Suppressor macrophage treated with lipopolysaccharide for 1 hour (primary cell): ENCODE measurements at regions not wholly inside any gene's neighbourhood (a gene's known extent, or its start where the extent isn't known, plus 50 kb on each side); places are given as distances from the start of the nearest gene placed in this dataset.
"Not testable (repeated sequence)": the region's sequence is repeated elsewhere in the genome, so short reads cannot be mapped to it uniquely, and the experiment has no call there.

ENCODE experiments used
- DNase-seq, 3 donors: peaks; one replicate each; pipeline ENCODE4 v3.0.0-alpha.2; 2020 to 2022

DNA sequence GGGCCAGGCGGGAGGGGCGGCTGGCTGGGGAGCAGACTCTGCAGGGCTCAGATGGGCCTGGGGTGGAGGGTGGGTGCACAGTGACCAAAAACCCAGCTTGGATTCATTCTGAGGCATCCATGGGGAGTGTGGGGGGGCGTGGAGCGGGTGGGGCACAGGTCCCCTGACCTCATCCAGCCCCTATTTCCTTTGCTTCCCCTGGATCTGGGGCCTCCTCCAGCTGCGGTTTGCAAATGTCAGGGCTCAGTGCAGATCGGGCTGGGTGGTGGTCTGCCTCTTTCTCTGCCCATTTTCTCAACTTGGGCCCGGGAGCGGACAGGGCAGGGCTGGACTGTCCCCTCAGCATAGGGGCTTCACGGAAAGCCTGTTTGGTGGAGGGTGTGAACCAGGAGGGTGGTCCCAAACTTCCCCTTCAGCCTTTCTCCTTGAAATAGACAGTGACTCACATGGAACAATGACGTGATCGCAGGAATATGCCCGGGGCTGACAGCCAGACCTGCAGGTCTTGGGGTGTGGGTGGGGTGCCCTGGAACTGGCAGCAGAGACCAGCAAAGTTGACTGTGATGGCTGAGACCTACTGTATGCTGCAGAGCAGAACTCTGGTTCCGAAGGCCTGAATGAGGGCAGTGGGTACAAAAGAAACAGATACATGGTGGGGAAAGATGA lies 72.9 kb upstream of the PODXL start:
- DNase-seq = no peak

DNA sequence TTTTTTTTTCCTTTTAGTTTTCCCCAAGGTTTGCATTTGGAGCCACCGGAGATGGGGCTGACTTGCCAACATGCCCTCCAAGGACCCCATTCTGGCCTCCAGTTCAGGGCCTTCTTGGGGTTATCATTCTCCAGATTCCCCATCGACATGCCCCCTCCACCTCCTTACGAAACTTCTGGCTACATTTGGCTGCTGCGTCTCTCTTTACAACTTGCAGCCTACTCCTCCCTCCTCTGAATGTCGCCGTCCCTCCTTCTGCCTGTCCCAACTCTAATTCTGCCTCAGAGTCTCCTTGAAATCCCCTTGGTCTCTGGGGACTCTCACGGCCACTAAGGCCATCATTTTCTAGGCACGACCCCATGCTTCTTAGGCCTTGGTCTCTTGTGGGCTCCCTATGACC lies 72.2 kb upstream of the PODXL start:
- DNase-seq = no peak

DNA sequence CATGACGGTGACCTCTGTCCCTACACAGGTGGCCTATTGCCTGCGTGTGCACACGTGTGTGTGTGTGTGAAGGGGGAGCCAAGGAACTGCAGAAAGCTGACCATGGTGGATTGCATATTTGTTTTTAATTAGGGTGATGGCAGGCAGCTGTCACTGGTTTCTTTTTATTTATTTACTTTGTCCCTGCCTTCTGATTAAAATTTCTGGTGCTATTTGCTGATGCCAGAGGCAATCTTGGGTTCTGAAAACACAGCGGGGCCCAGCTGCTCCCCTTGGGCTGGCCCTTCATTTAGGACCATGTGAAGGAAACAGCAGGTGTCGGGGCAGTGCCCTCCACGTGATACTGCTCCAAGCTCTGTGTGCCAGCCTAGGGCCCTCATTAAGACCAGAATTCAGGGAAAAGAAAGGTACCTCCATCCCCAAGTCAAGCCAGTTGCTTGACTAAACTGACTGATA lies 71.3 kb upstream of the PODXL start:
- no peak for DNase-seq

DNA sequence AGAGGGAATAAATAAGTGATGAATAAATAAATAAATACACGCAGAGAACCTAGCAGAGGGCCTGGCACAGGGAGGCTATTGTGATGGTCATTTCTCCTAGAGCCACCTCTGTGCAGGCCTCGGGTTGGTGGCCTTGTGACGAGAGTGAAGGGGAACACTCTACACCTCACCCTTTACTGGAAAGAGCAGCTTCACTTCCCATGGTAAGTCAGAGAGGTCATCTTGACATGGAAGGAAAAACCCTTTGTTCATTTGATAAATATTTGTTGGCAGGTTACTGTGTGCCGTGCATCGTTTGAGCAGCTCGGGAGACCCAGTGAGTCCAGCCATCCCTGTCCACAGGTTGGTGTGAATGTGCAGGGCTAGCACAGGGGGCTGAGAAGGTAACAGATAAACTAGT lies 70.2 kb upstream of the PODXL start:
- DNase-seq = no peak

DNA sequence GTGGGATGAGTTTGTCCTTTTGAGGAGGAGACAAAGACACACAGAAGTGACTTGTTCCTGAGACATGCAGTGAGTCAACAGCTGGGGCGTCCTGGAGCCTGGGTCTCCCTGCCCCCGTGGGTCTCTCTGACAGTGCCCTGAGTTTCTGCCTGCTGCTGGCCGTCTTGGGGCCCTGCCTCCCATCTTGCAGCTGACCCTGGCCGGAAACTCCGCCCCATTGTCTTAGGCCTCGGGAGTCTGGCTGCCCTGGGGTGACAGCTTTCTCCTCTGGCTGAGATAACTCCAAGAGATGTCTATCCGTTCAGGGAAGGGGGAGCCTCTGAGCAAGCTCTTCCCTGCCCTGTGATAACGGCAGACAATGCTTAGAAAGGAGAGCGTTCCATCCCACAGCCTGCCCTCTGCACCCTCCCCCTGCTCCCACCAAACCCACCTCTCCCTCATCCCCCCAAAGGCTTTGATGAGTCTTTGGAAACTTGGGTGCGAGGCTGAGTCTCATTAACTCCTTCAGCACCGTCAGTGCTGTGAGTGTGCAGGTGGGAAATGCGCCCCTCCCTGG lies 69.5 kb upstream of the PODXL start:
- DNase-seq = peak in 2 of 3 donors; percentile 4 to 22

DNA sequence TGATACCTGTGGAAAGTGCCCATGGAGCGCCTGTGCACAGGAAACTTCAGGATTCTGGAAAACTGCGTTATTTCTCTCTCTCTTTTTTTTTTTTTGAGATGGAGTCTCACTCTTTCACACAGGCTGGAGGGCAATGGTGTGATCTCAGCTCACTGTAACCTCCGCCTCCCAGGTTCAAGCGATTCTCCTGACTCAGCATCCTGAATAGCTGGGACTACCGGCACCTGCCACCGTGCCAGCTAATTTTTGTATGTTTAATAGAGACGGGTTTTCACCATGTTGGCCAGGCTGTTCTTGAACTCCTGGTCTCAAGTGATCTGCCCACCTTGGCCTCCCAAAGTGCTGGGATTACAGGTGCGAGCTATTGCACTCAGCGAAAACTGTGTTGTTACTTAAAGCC lies 68.9 kb upstream of the PODXL start:
- not testable (repeated sequence) for DNase-seq

DNA sequence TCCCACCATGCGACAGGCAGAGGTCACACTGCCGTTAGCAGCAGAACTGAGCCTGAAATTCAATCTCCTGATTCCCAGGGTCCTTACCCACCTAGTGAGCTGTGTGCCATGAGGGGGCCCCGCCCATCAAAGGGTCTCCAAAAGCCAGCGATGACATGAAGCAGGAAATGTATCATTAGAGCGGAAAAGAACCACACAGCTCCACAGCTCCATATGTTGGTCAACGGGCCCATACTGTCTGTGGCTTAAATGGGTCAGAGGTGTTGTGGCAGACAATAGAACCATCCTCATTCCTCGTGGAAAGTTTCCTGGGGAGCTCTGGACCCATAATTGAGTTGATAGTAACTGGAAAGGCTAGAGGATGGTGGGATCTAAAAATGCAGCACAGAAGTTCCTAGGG lies 68.1 kb upstream of the PODXL start:
- no peak for DNase-seq

DNA sequence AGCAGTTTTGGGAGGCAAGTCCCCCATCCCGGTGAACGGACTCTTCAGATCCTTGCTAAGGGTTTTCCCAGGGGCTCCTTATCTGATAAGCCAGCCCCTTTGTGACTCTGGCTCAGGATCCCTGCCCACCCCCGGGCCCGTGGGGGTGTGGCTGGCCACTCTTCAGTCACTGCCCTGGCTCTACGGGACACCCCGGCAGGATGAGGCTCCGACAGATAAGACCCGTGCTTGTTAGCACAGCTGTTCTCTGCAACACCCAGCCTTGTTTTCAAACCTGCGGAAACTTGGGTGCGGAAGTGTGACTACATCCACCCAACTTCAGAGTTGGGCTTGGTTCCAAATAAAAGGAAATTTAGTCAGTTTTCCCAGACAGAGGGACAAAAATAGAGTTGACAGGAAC lies 66.7 kb upstream of the PODXL start:
- DNase-seq = no peak

DNA sequence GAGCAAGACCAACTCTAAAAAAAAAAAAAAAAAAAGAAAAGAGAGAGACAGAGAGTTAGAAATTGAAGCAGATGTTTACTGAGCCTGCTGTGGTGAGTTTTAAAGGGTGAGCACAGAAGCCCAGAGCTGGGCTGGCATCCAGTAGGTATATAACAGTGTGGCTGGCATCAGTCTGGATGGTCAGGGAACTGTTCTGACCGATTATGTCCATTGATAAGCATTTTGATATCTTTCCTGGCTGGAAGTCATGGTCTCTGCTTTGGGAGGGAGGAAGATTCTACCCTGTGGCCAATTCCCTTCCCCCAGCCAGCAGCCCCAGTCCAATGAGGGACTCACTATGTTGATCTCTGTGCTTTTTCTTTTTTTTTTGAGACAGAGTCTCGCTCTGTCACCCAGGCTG lies 65.2 kb upstream of the PODXL start:
- no peak for DNase-seq

DNA sequence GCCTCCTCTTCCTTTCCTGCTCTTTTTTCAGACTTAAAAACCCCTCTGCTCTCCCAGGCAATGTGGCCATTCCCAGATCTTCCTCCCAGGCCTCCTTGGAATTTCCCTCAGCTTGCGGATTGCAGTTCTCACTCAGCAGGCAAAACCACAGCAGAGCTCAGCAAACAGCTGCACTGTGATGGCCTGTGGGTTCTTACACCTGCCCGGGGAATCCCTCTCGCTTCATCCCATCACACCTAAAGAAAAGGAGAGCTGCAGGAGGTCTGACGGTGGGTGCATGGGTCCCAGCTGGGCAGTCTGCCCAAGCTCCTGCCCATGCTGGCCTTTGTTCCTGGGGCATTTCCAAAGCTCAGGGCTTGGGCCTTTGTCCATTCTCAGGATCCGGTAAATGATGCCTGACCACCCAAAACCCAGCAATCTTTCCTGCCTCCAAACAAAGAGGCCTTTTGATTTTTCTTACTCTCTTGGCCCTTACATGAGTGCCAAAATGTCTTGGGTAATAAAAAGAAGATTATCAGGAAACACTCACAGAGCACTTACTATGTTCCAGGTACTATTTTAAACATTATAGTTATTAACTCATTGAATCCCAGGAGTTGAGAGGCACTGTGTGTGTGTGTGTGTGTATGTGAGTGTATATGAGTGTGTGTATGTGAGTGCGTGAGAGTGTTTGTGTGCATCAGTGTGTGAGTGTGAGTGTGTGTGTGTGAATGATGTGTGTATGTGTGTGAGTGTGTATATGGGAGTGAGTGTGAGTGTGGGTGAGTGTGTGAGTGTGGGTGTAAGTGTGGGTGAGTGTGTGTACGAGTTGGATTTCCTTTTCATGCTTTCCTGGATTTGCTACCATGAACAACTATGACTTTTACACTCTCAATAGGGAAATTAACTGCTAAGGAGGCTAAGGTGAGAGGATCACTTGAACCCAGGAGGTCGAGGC lies 64.5 kb upstream of the PODXL start:
- no peak for DNase-seq

DNA sequence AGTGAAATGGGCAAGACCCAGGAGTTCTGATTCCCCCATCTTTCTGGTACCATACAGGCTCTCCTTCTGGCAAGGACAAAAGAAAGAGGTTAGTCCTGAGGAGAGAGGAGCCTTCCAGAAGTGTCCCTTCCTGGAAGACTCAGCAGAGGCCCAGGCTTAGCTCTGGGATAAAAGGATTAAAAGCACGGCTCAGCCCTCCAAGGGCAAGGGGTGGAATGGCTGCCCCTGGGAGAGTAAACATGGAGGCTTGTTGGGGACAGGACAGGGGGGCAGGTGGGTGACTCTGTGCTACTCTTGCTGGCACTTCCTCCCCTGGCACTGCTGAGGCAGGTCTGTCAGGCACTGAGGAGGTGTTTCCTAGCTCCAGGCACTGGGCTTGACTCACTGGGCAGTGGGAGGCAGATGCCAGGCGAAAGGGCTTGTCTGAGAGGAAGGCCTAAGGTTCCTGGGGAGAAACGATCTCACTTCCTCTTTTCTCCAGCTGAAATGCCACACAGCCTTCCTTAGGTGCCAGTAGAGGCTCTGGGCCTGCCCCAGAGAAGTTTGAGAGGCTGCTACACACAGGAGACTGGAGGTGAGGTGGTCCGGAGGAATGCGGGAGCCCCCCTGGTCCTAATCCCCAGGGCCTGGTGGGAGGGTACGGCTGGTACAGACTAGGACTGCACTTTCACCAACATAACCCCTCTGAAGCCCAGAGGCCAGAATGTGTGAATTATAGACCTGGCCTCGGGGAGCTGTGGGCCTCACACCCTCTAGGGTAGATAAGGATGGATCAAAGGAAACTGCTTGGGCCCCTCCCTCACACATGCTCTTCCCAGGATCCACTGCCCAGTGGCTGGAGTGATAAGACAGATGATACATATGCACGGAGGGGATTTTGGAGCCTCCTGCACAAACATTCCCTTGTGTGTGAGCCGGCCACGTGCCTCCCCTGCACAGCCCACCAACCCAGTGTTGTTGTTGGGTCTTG lies 63.2 kb upstream of the PODXL start:
- peak; percentile 79 to 85 (median 83) for DNase-seq

DNA sequence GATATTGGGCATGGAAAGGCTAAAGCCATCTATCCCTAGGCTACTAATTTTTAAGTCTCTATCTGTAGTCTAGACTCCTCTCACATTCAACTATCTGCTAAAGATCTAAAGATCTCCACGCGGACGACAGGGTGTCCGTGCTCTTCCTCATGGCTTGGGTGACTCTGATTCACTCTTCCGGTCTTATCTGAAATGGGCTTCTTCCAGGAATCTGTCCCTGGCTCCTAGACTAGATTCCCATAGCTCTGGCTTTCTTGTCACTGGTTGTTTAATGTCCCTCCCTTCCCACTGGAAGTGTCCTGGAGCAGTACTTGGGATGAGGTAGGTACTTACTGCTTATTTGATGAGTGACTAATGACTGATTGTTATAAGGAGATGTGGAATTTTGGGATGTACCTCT lies 62.0 kb upstream of the PODXL start:
- DNase-seq = no peak

DNA sequence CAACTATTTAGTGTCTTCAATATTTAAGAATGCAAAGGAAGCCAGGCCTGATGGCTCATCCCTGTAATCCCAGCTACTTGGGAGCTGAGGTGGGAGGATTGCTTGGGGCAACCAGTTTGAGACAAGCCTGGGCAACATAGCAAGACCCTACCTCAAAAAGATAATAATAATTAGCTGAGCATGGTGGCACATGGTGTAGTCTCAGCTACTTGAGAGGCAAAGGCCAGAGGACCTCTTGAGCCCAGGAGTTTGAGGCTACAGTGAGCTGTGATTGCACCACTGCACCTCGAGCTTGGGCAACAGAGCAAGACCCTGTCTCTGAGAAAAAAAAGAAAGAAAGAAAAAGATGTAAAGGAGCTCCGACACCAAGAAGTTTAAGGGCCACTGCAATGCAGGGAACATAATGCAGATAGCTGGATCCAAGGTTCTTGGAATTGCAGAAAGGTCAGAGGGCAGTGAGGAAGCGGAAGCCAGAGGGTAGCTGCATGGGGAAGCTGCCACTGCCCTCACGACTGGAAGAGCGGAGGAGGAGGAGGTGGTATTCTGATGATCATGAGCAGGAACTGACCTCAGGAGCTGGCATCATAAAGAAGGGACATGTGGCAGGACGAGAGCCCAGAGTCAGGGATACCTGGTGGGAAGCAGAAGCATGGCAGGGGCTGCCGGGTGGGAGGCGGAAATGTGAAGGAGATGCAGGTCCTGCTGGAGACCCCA lies 60.2 kb upstream of the PODXL start:
- DNase-seq = peak; percentile 22 to 32 (median 27)

DNA sequence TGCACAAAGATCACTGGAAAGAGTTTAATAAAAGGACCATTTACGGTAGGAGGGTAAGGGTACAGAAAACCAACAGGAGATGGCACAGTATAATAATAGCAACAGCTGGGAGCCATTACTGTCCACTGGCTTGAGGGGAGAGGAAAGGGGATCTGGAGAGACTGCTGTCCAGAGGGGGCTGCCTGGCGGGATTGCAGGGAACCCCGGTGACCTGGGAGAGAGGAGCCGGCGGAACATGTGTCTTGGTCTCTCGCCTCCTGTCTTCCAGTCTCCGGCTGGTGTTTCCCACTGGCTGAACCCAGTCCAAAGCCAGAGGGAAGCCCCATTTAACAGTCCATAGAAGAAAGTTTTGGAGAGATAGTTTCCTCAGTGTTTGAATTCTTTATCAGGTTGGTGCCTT lies 57.5 kb upstream of the PODXL start:
- no peak for DNase-seq

DNA sequence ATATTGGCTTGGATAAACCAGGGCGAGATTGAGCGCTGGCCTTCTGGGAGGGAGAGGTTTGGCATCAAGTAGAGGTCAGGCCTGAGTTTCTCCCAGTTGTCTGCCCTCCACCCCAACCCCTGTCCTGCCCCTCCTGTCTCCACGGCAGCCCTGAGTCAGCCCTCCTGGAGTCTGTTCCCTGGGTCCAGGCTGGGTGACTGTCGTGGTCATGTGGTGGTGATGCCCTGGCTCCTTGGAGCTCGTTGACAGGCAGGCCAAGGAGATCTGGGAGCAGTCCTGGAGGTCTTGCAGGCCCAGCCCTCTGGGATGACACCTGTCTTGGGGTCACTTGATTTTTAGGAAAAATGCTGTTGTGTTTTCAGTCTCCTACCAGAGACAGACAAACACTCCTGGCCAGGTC lies 53.6 kb upstream of the PODXL start:
- no peak for DNase-seq

DNA sequence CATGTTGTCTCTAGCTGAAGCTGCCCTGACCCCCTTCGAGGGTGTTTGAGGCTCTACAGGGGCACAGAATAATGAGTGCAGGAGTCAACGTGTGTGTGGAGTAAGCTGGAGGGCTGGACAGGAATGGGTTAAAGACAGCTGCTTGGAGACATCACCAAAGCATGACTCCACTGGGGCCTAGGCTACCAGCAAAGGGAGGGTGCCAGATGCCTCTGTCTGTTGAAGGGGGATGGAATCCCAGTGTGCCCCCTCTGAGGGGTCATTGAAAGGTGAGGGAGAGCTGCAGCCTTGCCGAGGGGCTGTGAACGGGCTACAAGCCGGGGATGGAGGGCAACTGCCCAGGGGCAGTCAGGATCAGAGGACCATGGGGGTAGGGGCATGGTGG lies 51.7 kb upstream of the PODXL start:
- no peak for DNase-seq

DNA sequence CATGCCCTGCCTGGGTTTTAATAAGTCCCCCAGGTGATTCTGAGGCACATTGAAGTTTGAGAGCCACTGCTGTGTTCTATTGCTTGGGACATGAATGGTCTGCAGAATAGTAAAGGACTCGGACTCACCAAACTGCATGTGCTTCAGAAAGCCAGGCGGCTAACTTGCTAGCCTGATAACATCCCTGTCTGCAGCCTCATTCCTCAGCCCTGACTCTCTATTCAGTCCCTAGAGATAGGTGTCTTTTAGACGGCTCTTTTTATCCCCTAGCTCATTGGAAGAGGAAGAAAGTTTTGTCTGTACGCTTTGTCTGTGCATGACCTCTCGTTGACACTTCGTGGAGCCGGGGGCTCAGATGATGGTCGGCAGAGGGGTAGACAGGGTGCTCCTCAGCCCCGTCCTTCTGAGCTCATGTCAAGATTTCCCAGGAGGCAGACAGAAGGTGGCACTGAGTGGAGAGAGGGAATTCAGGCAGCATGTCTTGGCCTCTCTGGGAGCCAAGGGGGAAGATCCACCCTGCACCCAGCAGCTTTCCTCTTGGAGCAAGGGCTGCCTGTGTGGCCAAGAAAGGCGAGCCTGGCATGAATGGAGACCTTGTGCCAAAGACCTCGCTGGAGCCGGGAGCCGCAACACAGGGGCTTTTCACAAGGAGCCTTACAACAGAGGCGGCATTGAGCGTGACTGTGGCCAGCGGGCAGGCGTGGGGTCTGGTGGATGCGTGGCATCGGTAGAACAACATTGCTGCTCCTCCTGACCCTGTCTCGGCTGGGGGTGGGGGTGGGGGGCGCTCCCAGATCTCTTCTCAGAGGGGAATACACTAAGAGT lies 51.1 kb upstream of the PODXL start:
- no peak for DNase-seq

DNA sequence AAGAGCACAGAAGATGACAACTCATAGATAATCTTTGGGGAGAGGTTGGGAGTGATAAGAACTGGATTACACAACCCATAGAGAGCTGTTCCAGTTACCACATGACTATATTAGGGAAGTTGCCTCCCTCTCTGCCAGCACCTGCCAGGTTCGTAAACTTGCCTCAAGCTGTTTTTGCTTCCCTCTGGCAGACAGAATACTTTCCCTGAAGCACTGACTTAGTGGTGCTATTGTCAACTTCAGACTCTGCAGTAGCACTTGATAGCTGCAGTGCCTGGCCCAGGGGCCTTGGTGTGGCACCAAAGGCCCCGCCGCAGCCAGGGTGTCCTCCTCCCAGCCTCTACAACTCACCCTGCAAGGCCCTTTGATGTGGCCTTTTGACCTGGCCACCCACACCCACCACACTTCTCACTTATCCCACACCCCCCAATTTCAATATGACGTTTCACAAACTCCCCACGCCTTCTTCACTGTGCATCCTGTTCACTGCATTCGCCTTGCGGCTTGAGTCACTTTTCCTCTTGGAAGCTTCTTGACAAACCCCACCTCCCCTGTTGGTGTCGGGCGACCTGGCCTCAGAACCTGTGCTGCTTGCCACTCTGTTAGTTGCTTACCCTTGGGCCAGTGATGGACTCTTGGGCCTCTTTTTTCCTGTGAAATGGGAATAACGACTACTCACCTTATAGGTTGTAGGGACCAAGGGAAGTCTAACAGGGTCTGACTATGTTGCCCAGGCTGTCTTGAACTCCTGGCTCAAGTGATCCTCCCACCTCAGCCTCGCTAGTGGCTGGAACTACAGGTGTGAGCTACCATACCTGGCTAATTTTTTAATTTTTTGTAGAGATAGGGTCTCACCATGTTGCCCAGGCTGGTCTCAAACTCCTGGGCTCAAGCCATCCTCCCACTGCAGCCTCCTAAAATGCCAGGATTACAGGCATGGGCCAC lies 50.2 kb upstream of the PODXL start:
- DNase-seq = peak in 1 of 3 donors; percentile 5
